ENCODE measurements at regions not wholly inside any gene's neighbourhood (a gene's known extent, or its start where the extent isn't known, plus 50 kb on each side); places are given as distances from the start of the nearest gene placed in this dataset.

- Histone ChIP-seq H3K27ac (ENCODE audit: low read depth in 1 of 2, low read length in 2 of 2) (no peak overlapping the region), H3K27me3 (ENCODE audit: control insufficient read depth in 4 of 4, insufficient read depth in 4 of 4, low read length in 3 of 4) (peaks cover 0 to 2% (median 0%) of the 10 kb centered on the region in 4 donors), H3K36me3 (ENCODE audit: control insufficient read depth in 4 of 4, insufficient read depth in 3 of 4, low read depth in 1 of 4, low read length in 3 of 4) (no peaks in the 10 kb centered on the region), H3K9ac (ENCODE audit: low read depth in 1 of 2, low read length in 2 of 2) (no peak overlapping the region), H3K9me3 (ENCODE audit: control insufficient read depth in 4 of 4, low read length in 3 of 4) (no peaks in the 10 kb centered on the region), H3K4me3 (ENCODE audit: low read depth in 1 of 3, low read length in 3 of 3) (no peak overlapping the region), H3K4me1 (ENCODE audit: control insufficient read depth in 4 of 4, insufficient read depth in 4 of 4, low read length in 3 of 4) (no peaks in the 10 kb centered on the region)
- TF ChIP-seq REST (IDR thresholded peaks at IDR 0.05) (no peak), FOXA2 (IDR thresholded peaks at IDR 0.05) (no peak), TAF1 (conservative IDR thresholded peaks at IDR 0.05) (no peak), ZBTB33 (IDR thresholded peaks at IDR 0.05) (no peak)
- TF ChIP-seq, protein P1, sequence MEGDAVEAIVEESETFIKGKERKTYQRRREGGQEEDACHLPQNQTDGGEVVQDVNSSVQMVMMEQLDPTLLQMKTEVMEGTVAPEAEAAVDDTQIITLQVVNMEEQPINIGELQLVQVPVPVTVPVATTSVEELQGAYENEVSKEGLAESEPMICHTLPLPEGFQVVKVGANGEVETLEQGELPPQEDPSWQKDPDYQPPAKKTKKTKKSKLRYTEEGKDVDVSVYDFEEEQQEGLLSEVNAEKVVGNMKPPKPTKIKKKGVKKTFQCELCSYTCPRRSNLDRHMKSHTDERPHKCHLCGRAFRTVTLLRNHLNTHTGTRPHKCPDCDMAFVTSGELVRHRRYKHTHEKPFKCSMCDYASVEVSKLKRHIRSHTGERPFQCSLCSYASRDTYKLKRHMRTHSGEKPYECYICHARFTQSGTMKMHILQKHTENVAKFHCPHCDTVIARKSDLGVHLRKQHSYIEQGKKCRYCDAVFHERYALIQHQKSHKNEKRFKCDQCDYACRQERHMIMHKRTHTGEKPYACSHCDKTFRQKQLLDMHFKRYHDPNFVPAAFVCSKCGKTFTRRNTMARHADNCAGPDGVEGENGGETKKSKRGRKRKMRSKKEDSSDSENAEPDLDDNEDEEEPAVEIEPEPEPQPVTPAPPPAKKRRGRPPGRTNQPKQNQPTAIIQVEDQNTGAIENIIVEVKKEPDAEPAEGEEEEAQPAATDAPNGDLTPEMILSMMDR (IDR thresholded peaks at IDR 0.05; ENCODE audit: low read depth, low read length, missing input control), result no peak
- no peak for DNase-seq (ENCODE audit: low spot score)
- 93% methylated on average over 3 of the region's 3 CpGs for WGBS
These were observed 326.1 kb downstream of the DAD1 start for GRCh38 chr14:22262881-22263280.

DNA sequence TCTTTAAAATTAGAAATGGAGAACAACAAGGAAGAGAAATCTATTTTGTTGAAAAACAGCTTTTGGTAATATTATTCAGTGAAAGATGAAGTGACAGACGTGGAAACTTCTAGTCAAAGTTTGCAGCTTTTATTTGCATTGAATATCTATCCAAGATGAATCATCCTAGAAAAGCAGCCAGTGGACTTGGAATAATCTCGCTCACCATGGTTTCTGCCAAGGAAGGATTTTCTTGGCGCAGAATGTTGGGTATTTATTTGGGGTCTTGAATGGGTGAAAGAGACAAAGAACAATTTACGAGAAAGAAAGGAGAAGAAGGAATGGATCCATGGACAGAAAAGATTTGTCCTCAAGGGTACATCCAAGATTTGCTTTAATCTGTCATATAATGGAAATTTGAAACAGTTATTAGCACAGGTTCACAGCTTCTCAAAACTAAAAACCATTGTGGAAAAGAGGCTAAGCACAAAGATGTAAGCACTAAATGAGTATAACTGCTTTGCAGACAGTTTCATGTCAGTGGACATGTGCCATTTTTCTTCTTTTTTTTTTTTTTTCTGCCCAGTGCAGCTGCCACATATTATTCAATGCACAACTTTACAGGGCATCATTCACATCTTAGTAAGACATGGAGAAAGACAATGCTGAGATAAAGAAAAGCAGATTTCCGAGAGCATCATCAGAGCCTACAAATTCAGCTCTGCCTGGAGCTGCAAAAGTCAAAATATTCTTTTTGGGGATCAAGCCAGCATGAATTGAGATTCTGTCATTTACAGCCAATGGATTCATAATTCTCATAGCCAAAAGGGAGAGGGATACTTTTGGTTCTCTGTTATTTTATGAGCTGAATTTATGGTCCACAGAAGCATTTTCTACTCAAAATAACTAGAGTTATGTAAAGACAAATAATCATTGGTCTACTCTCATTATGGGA lies 333.7 kb downstream of the DAD1 start:
- 65% methylated on average over 5 of the region's 5 CpGs for WGBS
- no peak overlapping the region for H3K9ac ChIP-seq (ENCODE audit: low read depth in 1 of 2, low read length in 2 of 2)

More for the DNA sequence above, 333.7 kb downstream of the DAD1 start:
- no peak overlapping the region for H3K27ac ChIP-seq (ENCODE audit: low read depth in 1 of 2, low read length in 2 of 2)
- TF ChIP-seq, protein P2, sequence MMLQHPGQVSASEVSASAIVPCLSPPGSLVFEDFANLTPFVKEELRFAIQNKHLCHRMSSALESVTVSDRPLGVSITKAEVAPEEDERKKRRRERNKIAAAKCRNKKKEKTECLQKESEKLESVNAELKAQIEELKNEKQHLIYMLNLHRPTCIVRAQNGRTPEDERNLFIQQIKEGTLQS (IDR thresholded peaks at IDR 0.05), result no peak
- TF ChIP-seq FOXA1 (IDR thresholded peaks at IDR 0.05) (no peak), HNF4G (IDR thresholded peaks at IDR 0.05) (no peak), FOXA2 (IDR thresholded peaks at IDR 0.05) (no peak), EGR1 (IDR thresholded peaks at IDR 0.05; ENCODE audit: low read depth in 2 of 2) (no peak), GABPA (IDR thresholded peaks at IDR 0.05 in 1 of 2, conservative IDR thresholded peaks at IDR 0.05 in 1 of 2) (no peak), ZBTB33 (IDR thresholded peaks at IDR 0.05) (no peak), NR2F2 (IDR thresholded peaks at IDR 0.05) (no peak), MAX (IDR thresholded peaks at IDR 0.05) (no peak), RXRA (IDR thresholded peaks at IDR 0.05) (no peak)
- H3K4me1 ChIP-seq (ENCODE audit: control insufficient read depth in 4 of 4, insufficient read depth in 4 of 4, low read length in 3 of 4), result no peaks in the 10 kb centered on the region
- DNase-seq (ENCODE audit: low spot score), result no peak
- H3K4me3 ChIP-seq (ENCODE audit: low read depth in 1 of 3, low read length in 3 of 3), result no peak overlapping the region
- no peaks in the 10 kb centered on the region for H3K27me3 ChIP-seq (ENCODE audit: control insufficient read depth in 4 of 4, insufficient read depth in 4 of 4, low read length in 3 of 4)
- H3K36me3 ChIP-seq (ENCODE audit: control insufficient read depth in 4 of 4, insufficient read depth in 3 of 4, low read depth in 1 of 4, low read length in 3 of 4), result no peaks in the 10 kb centered on the region
- no peaks in the 10 kb centered on the region for H3K9me3 ChIP-seq (ENCODE audit: control insufficient read depth in 4 of 4, low read length in 3 of 4)

All from liver (tissue), 8 donors.